ENCODE measurements at regions not wholly inside any gene's neighbourhood (a gene's known extent, or its start where the extent isn't known, plus 50 kb on each side); places are given as distances from the start of the nearest gene placed in this dataset.

DNA sequence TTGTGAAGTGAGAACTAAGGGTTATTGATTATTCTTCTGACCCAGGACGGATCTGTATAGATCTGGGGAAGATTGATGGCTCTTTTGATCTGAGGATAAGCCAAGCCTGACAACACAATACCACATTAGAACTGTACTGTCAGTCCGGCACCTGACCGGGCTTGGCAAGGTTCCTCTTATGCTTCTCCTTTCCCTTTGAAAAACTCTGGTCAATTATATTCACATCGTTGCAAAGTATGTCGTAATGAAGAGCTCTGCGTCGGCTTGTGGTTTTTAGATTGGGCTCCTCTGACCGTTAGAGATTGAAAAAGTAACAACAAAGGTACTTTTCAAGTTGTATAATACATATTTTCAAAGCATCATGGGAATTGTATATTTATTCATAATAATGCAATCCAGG lies 389.8 kb downstream of the NR2F2 start:
- DNase-seq (no peak), FAIRE-seq (no peak)
- 11 to 16% methylated on average over 8 of the region's 8 CpGs for WGBS, 2 donors

DNA sequence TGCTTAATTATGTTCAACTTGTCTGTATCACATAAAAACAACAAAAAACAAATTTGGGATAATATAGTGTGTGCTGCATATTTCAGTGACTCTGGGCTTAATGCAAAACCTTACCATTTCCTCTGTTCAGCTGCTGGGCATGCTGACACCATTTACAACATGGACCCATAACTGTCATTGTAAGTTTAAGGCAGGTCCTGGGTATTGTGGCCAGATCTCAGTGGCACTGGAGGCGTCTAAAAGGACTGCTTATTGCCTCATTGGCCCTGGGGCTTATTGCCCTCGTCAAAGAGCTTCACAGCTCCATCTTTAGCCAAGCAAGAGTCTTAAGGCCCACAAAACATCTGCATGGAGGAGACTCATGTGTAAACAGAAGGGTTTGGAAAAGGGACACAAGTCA lies 390.2 kb downstream of the NR2F2 start:
- TF ChIP-seq, protein P1, sequence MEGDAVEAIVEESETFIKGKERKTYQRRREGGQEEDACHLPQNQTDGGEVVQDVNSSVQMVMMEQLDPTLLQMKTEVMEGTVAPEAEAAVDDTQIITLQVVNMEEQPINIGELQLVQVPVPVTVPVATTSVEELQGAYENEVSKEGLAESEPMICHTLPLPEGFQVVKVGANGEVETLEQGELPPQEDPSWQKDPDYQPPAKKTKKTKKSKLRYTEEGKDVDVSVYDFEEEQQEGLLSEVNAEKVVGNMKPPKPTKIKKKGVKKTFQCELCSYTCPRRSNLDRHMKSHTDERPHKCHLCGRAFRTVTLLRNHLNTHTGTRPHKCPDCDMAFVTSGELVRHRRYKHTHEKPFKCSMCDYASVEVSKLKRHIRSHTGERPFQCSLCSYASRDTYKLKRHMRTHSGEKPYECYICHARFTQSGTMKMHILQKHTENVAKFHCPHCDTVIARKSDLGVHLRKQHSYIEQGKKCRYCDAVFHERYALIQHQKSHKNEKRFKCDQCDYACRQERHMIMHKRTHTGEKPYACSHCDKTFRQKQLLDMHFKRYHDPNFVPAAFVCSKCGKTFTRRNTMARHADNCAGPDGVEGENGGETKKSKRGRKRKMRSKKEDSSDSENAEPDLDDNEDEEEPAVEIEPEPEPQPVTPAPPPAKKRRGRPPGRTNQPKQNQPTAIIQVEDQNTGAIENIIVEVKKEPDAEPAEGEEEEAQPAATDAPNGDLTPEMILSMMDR (IDR thresholded peaks at IDR 0.05): no peak
- H3K27ac ChIP-seq: no peak overlapping the region
- 44 to 45% methylated on average over 2 of the region's 2 CpGs for WGBS, 2 donors
- FAIRE-seq: no peak
- H3K27me3 ChIP-seq: peaks cover 0 to 6% (median 0%) of the 10 kb centered on the region in 4 donors
- ATAC-seq: no peak
- no peaks in the 10 kb centered on the region for H3K4me1 ChIP-seq
- no peaks in the 10 kb centered on the region for H3K9me3 ChIP-seq
- H3K4me3 ChIP-seq: no peak overlapping the region
- intact Hi-C loops (cut with DNase I): no loop called here
- no peaks in the 10 kb centered on the region for H3K36me3 ChIP-seq
- DNase-seq: no peak

More for the DNA sequence above, 389.8 kb downstream of the NR2F2 start:
- Histone ChIP-seq H3K36me3 (no peaks in the 10 kb centered on the region), H3K4me3 (no peak overlapping the region), H3K9me3 (no peaks in the 10 kb centered on the region), H3K27ac (no peak overlapping the region), H3K4me1 (no peaks in the 10 kb centered on the region), H3K27me3 (peaks cover 0 to 6% (median 0%) of the 10 kb centered on the region in 4 donors)
- no peak for ATAC-seq
- intact Hi-C loops (cut with DNase I): no loop called here
- TF ChIP-seq, protein P1 (IDR thresholded peaks at IDR 0.05): no peak

DNA sequence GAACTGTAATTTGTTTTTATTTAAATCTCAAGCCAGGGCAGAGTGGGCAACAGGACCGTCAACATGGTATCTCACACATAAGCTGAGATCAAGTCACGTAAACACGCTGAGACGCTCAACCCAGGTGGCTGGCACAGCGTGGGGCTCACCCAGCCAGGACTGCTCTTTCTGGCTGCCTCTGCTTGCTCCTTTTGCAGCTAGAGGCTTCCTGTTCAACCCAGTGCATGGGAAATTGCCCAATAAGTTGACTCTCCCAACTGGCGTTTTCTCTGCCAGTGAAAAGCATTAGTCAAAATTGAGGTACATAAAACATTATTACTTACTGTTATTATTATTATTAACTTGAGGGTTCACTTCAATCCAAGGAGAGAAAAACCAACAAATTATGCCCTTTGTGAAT lies 398.1 kb downstream of the NR2F2 start:
- no peak overlapping the region for H3K27ac ChIP-seq
- H3K4me1 ChIP-seq: no peaks in the 10 kb centered on the region
- peaks cover 0 to 6% (median 0%) of the 10 kb centered on the region in 4 donors for H3K27me3 ChIP-seq
- no peak for ATAC-seq
- no peaks in the 10 kb centered on the region for H3K9me3 ChIP-seq
- intact Hi-C loops (cut with DNase I): no loop called here
- FAIRE-seq: no peak
- no peak overlapping the region for H3K4me3 ChIP-seq
- 52 to 65% methylated on average over 6 of the region's 6 CpGs for WGBS, 2 donors
- TF ChIP-seq, protein P1 (IDR thresholded peaks at IDR 0.05): no peak
- H3K36me3 ChIP-seq: no peaks in the 10 kb centered on the region
- DNase-seq: no peak

DNA sequence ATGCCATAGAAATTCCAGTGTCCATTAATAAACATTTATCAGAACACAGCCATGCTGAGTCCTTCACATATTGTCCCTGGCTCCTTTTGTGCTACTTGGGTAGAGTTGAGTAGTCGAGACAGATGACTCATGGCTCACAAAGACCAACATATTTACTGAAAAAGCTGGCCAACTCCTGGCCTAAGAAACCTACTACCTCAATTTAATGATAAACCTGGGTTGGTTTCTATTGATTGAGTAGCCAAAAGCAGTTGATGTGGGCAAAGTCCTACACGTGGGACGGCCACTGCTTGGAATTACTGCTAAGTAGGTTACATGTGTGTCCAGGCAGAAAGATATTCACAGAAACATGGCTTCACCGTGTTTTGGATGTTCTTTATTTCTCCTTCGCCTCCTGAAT lies 402.2 kb downstream of the NR2F2 start:
- ATAC-seq (no peak), DNase-seq (no peak), FAIRE-seq (no peak)
- no peak overlapping the region for H3K4me3 ChIP-seq
- no peaks in the 10 kb centered on the region for H3K27me3 ChIP-seq
- TF ChIP-seq, protein P1 (IDR thresholded peaks at IDR 0.05): no peak
- H3K4me1 ChIP-seq: no peaks in the 10 kb centered on the region
- H3K36me3 ChIP-seq: no peaks in the 10 kb centered on the region
- H3K27ac ChIP-seq: no peak overlapping the region
- WGBS, 2 donors: 54 to 59% methylated on average over 5 of the region's 5 CpGs
- intact Hi-C loops (cut with DNase I): no loop called here
- no peaks in the 10 kb centered on the region for H3K9me3 ChIP-seq

DNA sequence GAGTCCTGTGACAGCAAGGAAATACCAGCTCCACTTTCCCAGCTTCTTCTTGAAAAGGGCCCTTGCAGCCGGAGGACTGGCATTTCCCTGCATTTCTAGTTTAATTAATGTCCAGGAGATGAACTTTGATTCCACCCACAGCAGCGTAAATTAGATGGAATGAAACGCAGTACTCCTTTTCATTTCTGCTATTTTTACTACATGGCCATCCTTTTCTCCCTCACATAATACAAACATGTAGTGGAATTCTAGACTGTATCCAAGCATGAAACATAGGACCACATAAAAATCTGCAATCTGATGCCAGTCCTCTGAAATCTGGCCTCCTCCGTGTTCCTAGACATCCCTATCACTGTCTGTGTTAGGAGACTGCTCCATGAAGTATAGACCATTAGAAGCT lies 403.2 kb downstream of the NR2F2 start:
- no peak for FAIRE-seq
- no peak for DNase-seq

More for the DNA sequence above, 403.2 kb downstream of the NR2F2 start:
- no peak for ATAC-seq
- no peaks in the 10 kb centered on the region for H3K4me1 ChIP-seq
- no peak overlapping the region for H3K27ac ChIP-seq
- WGBS, 2 donors: 66 to 73% methylated on average over 4 of the region's 4 CpGs
- intact Hi-C loops (cut with DNase I): no loop called here
- H3K4me3 ChIP-seq: no peak overlapping the region
- H3K9me3 ChIP-seq: no peaks in the 10 kb centered on the region
- TF ChIP-seq, protein P1 (IDR thresholded peaks at IDR 0.05): no peak
- H3K36me3 ChIP-seq: no peaks in the 10 kb centered on the region
- no peaks in the 10 kb centered on the region for H3K27me3 ChIP-seq
